ENCODE measurements at regions not wholly inside any gene's neighbourhood (a gene's known extent, or its start where the extent isn't known, plus 50 kb on each side); places are given as distances from the start of the nearest gene placed in this dataset.

- H2AFZ ChIP-seq (ENCODE audit: low read length), result no peak overlapping the region
- DNase-seq (ENCODE audit: low read depth in 2 of 2), result no peak
- no peaks in the 10 kb centered on the region for H3K36me3 ChIP-seq (ENCODE audit: control insufficient read depth, insufficient read depth, low read length)
- H3K4me3 ChIP-seq (replicated peaks in 1 of 4; ENCODE audit: control extremely low read depth in 1 of 4, insufficient read depth in 1 of 4, low read depth in 3 of 4, low read length in 4 of 4), result no peak overlapping the region
- no peaks in the 10 kb centered on the region for H4K20me1 ChIP-seq (ENCODE audit: control insufficient read depth, extremely low read depth, insufficient read depth, low read length)
- no peak overlapping the region for H3K4me2 ChIP-seq (ENCODE audit: extremely low read depth, insufficient read depth, low read length)
- H3K9ac ChIP-seq (ENCODE audit: insufficient read depth, low read length), result no peak overlapping the region
- H3K4me1 ChIP-seq (ENCODE audit: control insufficient read depth, extremely low read depth, insufficient read depth, low read length), result no peaks in the 10 kb centered on the region
- H3K9me3 ChIP-seq (ENCODE audit: control insufficient read depth, insufficient read depth, low read depth, low read length), result no peaks in the 10 kb centered on the region
- no peaks in the 10 kb centered on the region for H3K79me2 ChIP-seq (ENCODE audit: control insufficient read depth, insufficient read depth, low read length)
- TF ChIP-seq, protein P1, sequence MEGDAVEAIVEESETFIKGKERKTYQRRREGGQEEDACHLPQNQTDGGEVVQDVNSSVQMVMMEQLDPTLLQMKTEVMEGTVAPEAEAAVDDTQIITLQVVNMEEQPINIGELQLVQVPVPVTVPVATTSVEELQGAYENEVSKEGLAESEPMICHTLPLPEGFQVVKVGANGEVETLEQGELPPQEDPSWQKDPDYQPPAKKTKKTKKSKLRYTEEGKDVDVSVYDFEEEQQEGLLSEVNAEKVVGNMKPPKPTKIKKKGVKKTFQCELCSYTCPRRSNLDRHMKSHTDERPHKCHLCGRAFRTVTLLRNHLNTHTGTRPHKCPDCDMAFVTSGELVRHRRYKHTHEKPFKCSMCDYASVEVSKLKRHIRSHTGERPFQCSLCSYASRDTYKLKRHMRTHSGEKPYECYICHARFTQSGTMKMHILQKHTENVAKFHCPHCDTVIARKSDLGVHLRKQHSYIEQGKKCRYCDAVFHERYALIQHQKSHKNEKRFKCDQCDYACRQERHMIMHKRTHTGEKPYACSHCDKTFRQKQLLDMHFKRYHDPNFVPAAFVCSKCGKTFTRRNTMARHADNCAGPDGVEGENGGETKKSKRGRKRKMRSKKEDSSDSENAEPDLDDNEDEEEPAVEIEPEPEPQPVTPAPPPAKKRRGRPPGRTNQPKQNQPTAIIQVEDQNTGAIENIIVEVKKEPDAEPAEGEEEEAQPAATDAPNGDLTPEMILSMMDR (conservative IDR thresholded peaks at IDR 0.05 in 1 of 2, IDR thresholded peaks at IDR 0.05 in 1 of 2; ENCODE audit: low read depth in 1 of 2, low read length in 2 of 2), result no peak
- no peak for TF ChIP-seq EZH2 (IDR thresholded peaks at IDR 0.05; ENCODE audit: low read length, missing control alignments)
- H3K27ac ChIP-seq (ENCODE audit: insufficient read depth, low read length), result no peak overlapping the region
- H3K27me3 ChIP-seq (ENCODE audit: control insufficient read depth, insufficient read depth, low read length), result no peaks in the 10 kb centered on the region
Measured at GRCh38 chr7:56188823-56189346, 72.7 kb upstream of the NUPR2 start.

- H3K27me3 ChIP-seq (ENCODE audit: control insufficient read depth, insufficient read depth, low read length), result no peaks in the 10 kb centered on the region
- H3K79me2 ChIP-seq (ENCODE audit: control insufficient read depth, insufficient read depth, low read length), result no peaks in the 10 kb centered on the region
- H3K36me3 ChIP-seq (ENCODE audit: control insufficient read depth, insufficient read depth, low read length), result no peaks in the 10 kb centered on the region
- H4K20me1 ChIP-seq (ENCODE audit: control insufficient read depth, extremely low read depth, insufficient read depth, low read length), result no peaks in the 10 kb centered on the region
- DNase-seq (ENCODE audit: low read depth in 2 of 2), result no peak
- no peak overlapping the region for H3K27ac ChIP-seq (ENCODE audit: insufficient read depth, low read length)
- H3K4me1 ChIP-seq (ENCODE audit: control insufficient read depth, extremely low read depth, insufficient read depth, low read length), result no peaks in the 10 kb centered on the region
- H3K4me2 ChIP-seq (ENCODE audit: extremely low read depth, insufficient read depth, low read length), result no peak overlapping the region
- no peak overlapping the region for H2AFZ ChIP-seq (ENCODE audit: low read length)
- no peak overlapping the region for H3K4me3 ChIP-seq (replicated peaks in 1 of 4; ENCODE audit: control extremely low read depth in 1 of 4, insufficient read depth in 1 of 4, low read depth in 3 of 4, low read length in 4 of 4)
- TF ChIP-seq EZH2 (IDR thresholded peaks at IDR 0.05; ENCODE audit: low read length, missing control alignments), result no peak
- TF ChIP-seq, protein P1 (conservative IDR thresholded peaks at IDR 0.05 in 1 of 2, IDR thresholded peaks at IDR 0.05 in 1 of 2; ENCODE audit: low read depth in 1 of 2, low read length in 2 of 2), result no peak
- no peak overlapping the region for H3K9ac ChIP-seq (ENCODE audit: insufficient read depth, low read length)
- no peaks in the 10 kb centered on the region for H3K9me3 ChIP-seq (ENCODE audit: control insufficient read depth, insufficient read depth, low read depth, low read length)
Measured at GRCh38 chr7:56188376-56188775, 72.2 kb upstream of the NUPR2 start.

- no peaks in the 10 kb centered on the region for H4K20me1 ChIP-seq (ENCODE audit: control insufficient read depth, extremely low read depth, insufficient read depth, low read length)
- TF ChIP-seq EZH2 (IDR thresholded peaks at IDR 0.05; ENCODE audit: low read length, missing control alignments), result no peak
- TF ChIP-seq, protein P1 (conservative IDR thresholded peaks at IDR 0.05 in 1 of 2, IDR thresholded peaks at IDR 0.05 in 1 of 2; ENCODE audit: low read depth in 1 of 2, low read length in 2 of 2), result no peak
- H3K4me1 ChIP-seq (ENCODE audit: control insufficient read depth, extremely low read depth, insufficient read depth, low read length), result no peaks in the 10 kb centered on the region
- H3K27me3 ChIP-seq (ENCODE audit: control insufficient read depth, insufficient read depth, low read length), result no peaks in the 10 kb centered on the region
- H3K9ac ChIP-seq (ENCODE audit: insufficient read depth, low read length), result no peak overlapping the region
- DNase-seq (ENCODE audit: low read depth in 2 of 2), result no peak
- no peak overlapping the region for H3K27ac ChIP-seq (ENCODE audit: insufficient read depth, low read length)
- no peak overlapping the region for H3K4me3 ChIP-seq (replicated peaks in 1 of 4; ENCODE audit: control extremely low read depth in 1 of 4, insufficient read depth in 1 of 4, low read depth in 3 of 4, low read length in 4 of 4)
- no peaks in the 10 kb centered on the region for H3K9me3 ChIP-seq (ENCODE audit: control insufficient read depth, insufficient read depth, low read depth, low read length)
- H3K4me2 ChIP-seq (ENCODE audit: extremely low read depth, insufficient read depth, low read length), result no peak overlapping the region
- H3K36me3 ChIP-seq (ENCODE audit: control insufficient read depth, insufficient read depth, low read length), result no peaks in the 10 kb centered on the region
- no peaks in the 10 kb centered on the region for H3K79me2 ChIP-seq (ENCODE audit: control insufficient read depth, insufficient read depth, low read length)
- H2AFZ ChIP-seq (ENCODE audit: low read length), result no peak overlapping the region
Measured at GRCh38 chr7:56181010-56181409, 64.8 kb upstream of the NUPR2 start.
